ENCODE measurements at regions not wholly inside any gene's neighbourhood (a gene's known extent, or its start where the extent isn't known, plus 50 kb on each side); places are given as distances from the start of the nearest gene placed in this dataset.

- Histone ChIP-seq H3K4me3 (ENCODE audit: low read depth in 1 of 3, low read length in 3 of 3) (no peak overlapping the region), H3K36me3 (ENCODE audit: control insufficient read depth in 4 of 4, insufficient read depth in 3 of 4, low read depth in 1 of 4, low read length in 3 of 4) (no peaks in the 10 kb centered on the region), H3K9ac (ENCODE audit: low read depth in 1 of 2, low read length in 2 of 2) (no peak overlapping the region), H3K4me1 (ENCODE audit: control insufficient read depth in 4 of 4, insufficient read depth in 4 of 4, low read length in 3 of 4) (peaks cover 0 to 5% (median under 1%) of the 10 kb centered on the region in 4 donors), H3K27me3 (ENCODE audit: control insufficient read depth in 4 of 4, insufficient read depth in 4 of 4, low read length in 3 of 4) (no peaks in the 10 kb centered on the region), H3K27ac (ENCODE audit: low read depth in 1 of 2, low read length in 2 of 2) (no peak overlapping the region), H3K9me3 (ENCODE audit: control insufficient read depth in 4 of 4, low read length in 3 of 4) (no peaks in the 10 kb centered on the region)
- DNase-seq (ENCODE audit: low spot score), result no peak
- 92% methylated on average over 2 of the region's 2 CpGs for WGBS
- TF ChIP-seq HNF4A (conservative IDR thresholded peaks at IDR 0.05) (no peak), ZBTB33 (IDR thresholded peaks at IDR 0.05) (no peak), HNF4G (IDR thresholded peaks at IDR 0.05) (no peak), RXRA (IDR thresholded peaks at IDR 0.05) (no peak), EGR1 (IDR thresholded peaks at IDR 0.05; ENCODE audit: low read depth in 2 of 2) (no peak), FOXA1 (IDR thresholded peaks at IDR 0.05) (no peak), SP1 (IDR thresholded peaks at IDR 0.05) (no peak), TAF1 (conservative IDR thresholded peaks at IDR 0.05) (no peak), MAX (IDR thresholded peaks at IDR 0.05) (no peak), GABPA (IDR thresholded peaks at IDR 0.05 in 1 of 2, conservative IDR thresholded peaks at IDR 0.05 in 1 of 2) (no peak), RAD21 (IDR thresholded peaks at IDR 0.05) (no peak), FOXA2 (IDR thresholded peaks at IDR 0.05) (no peak), REST (IDR thresholded peaks at IDR 0.05) (no peak), ATF3 (IDR thresholded peaks at IDR 0.05) (no peak), JUND (IDR thresholded peaks at IDR 0.05) (no peak), NR2F2 (IDR thresholded peaks at IDR 0.05) (no peak), YY1 (IDR thresholded peaks at IDR 0.05) (no peak), CTCF (IDR thresholded peaks at IDR 0.05; ENCODE audit: low read depth, low read length, missing input control) (no peak)
Observed at GRCh38 chr5:67752357-67752708, 463.2 kb upstream of the PIK3R1 start.

Measured in liver (tissue), 8 donors.